H1 (cell line): ENCODE measurements at regions not wholly inside any gene's neighbourhood (a gene's known extent, or its start where the extent isn't known, plus 50 kb on each side); places are given as distances from the start of the nearest gene placed in this dataset.

ENCODE experiments used
- CTCF ChIA-PET: fragments of 300-600 bp; sonication (Branson Sonifier 250); formaldehyde crosslinking; loops from one replicate; lab custom pipeline; 2021; ENCODE audit not compliant: partially characterized antibody; lab: Charles Lee
- POLR2A ChIA-PET: fragments of 300-600 bp; sonication (Branson Sonifier 250); formaldehyde crosslinking; loops from one replicate; lab custom pipeline; 2021; ENCODE audit warnings: inconsistent platforms; ENCODE audit not compliant: partially characterized antibody; lab: Charles Lee
- DNase-seq, 2 experiments: peaks; one replicate each; pipeline versions ENCODE4 v3.0.0 to v3.0.0-alpha.2; 2010 to 2022; ENCODE audit warnings: low spot score in 2 of 2, low read depth in 1 of 2, mixed read lengths in 1 of 2
- FAIRE-seq: peaks from 2 replicates; lab custom pipeline; 2011; peaks lifted over from hg19 to GRCh38; lab: Jason Lieb, UNC
- H2AFZ ChIP-seq: 2 replicates; pipeline ENCODE4 v1.8.1; 2012; ENCODE audit warnings: low read length, inconsistent platforms
- H2AK5ac ChIP-seq: 2 replicates; pipeline ENCODE4 v1.6.1; 2013; ENCODE audit warnings: low read depth, low read length
- H2BK120ac ChIP-seq: replicated peaks from 2 replicates; pipeline ENCODE3; 2013; ENCODE audit warnings: low read depth, low read length, inconsistent platforms
- H2BK12ac ChIP-seq: 2 replicates; pipeline ENCODE4 v1.6.1; 2013; ENCODE audit warnings: low read depth, low read length
- H2BK15ac ChIP-seq: 2 replicates; pipeline ENCODE4 v1.6.1; 2013; ENCODE audit warnings: low read length
- H2BK20ac ChIP-seq: 2 replicates; pipeline ENCODE4 v1.6.1; 2013; ENCODE audit warnings: low read length
- H2BK5ac ChIP-seq: 2 replicates; pipeline ENCODE4 v1.6.1; 2013; ENCODE audit warnings: low read depth, low read length
- H3K14ac ChIP-seq: 2 replicates; pipeline ENCODE4 v1.6.1; 2013; ENCODE audit warnings: inconsistent platforms; ENCODE audit not compliant: insufficient read length
- H3K18ac ChIP-seq: 2 replicates; pipeline ENCODE4 v1.6.1; 2013; ENCODE audit warnings: low read length; ENCODE audit errors: extremely low read depth
- H3K23ac ChIP-seq: 2 replicates; pipeline ENCODE4 v1.6.1; 2013; ENCODE audit warnings: inconsistent platforms; ENCODE audit not compliant: insufficient read length
- H3K23me2 ChIP-seq: 2 replicates; pipeline ENCODE4 v1.6.1; 2013; ENCODE audit warnings: low read depth, low read length
- H3K27ac ChIP-seq: 2 replicates; pipeline ENCODE4 v1.6.1; 2011; ENCODE audit warnings: low read depth, low read length, inconsistent platforms
- H3K27me3 ChIP-seq, 4 experiments: replicated peaks in 1 of 4; 1 replicate in 1 of 4; 2 replicates in 3 of 4; pipeline versions ENCODE4 v1.6.1 to v1.8.1; 2011 to 2013; ENCODE audit warnings: low read length in 3 of 4, mild to moderate bottlenecking in 3 of 4, inconsistent platforms in 2 of 4, mixed read lengths in 2 of 4, moderate library complexity in 1 of 4; ENCODE audit not compliant: control insufficient read depth in 3 of 4, insufficient read depth in 3 of 4; ENCODE audit errors: extremely low read depth in 1 of 4
- H3K36me3 ChIP-seq, 4 experiments: 2 replicates each; pipeline versions ENCODE4 v1.6.1 to v1.8.1; 2011 to 2013; ENCODE audit warnings: mild to moderate bottlenecking in 4 of 4, low read length in 3 of 4, moderate library complexity in 2 of 4, control low read depth in 1 of 4, inconsistent platforms in 1 of 4; ENCODE audit not compliant: insufficient read depth in 4 of 4, control insufficient read depth in 2 of 4
- H3K4ac ChIP-seq: replicated peaks from 2 replicates; pipeline ENCODE3; 2013; ENCODE audit warnings: low read length, low read depth, mixed read lengths, inconsistent platforms; ENCODE audit not compliant: insufficient read length
- H3K4me1 ChIP-seq, 4 experiments: replicated peaks in 1 of 4; 1 replicate in 1 of 4; 2 replicates in 3 of 4; pipeline versions ENCODE4 v1.6.1 to v1.8.1; 2011 to 2013; ENCODE audit warnings: low read length in 3 of 4, inconsistent platforms in 2 of 4, mixed read lengths in 1 of 4; ENCODE audit not compliant: insufficient read depth in 4 of 4, control insufficient read depth in 3 of 4
- H3K4me2 ChIP-seq, 2 experiments: 2 replicates each; pipeline versions ENCODE4 v1.6.1 to v1.8.1; 2011 to 2013; ENCODE audit warnings: low read depth in 2 of 2, low read length in 2 of 2, control low read depth in 1 of 2, inconsistent platforms in 1 of 2, mild to moderate bottlenecking in 1 of 2; ENCODE audit not compliant: insufficient read depth in 1 of 2
- H3K4me3 ChIP-seq, 4 experiments: fragments of 200-600, 300-600 bp in 1 of 4; sonication (generic), shearing (Covaris generic), sonication (Bioruptor Twin) in 1 of 4; 2 replicates each; pipeline versions ENCODE4 v1.5.1 to v1.8.1; 2011 to 2016; ENCODE audit warnings: low read length in 4 of 4, low read depth in 3 of 4, control low read depth in 2 of 4, inconsistent platforms in 2 of 4, mild to moderate bottlenecking in 2 of 4, mixed read lengths in 1 of 4, moderate library complexity in 1 of 4; ENCODE audit not compliant: insufficient read depth in 2 of 4; ENCODE audit errors: extremely low read depth in 1 of 4
- H3K56ac ChIP-seq: replicated peaks from 2 replicates; pipeline ENCODE3; 2013; ENCODE audit warnings: low read depth, mild to moderate bottlenecking, mixed read lengths, low read length, inconsistent platforms; ENCODE audit not compliant: insufficient read length
- H3K79me1 ChIP-seq: 2 replicates; pipeline ENCODE4 v1.6.1; 2013; ENCODE audit warnings: low read depth, low read length, control low read depth
- H3K79me2 ChIP-seq, 2 experiments: 2 replicates each; pipeline versions ENCODE4 v1.6.1 to v1.8.1; 2012 to 2013; ENCODE audit warnings: low read length in 2 of 2, mild to moderate bottlenecking in 2 of 2, inconsistent platforms in 1 of 2; ENCODE audit not compliant: insufficient read depth in 2 of 2, control insufficient read depth in 1 of 2
- H3K9ac ChIP-seq, 4 experiments: replicated peaks in 1 of 4; 1 replicate in 1 of 4; 2 replicates in 3 of 4; pipeline versions ENCODE4 v1.6.1 to v1.8.1; 2011 to 2013; ENCODE audit warnings: low read depth in 3 of 4, low read length in 3 of 4, control low read depth in 2 of 4, mild to moderate bottlenecking in 2 of 4, moderate library complexity in 2 of 4, inconsistent platforms in 1 of 4; ENCODE audit errors: extremely low read depth in 1 of 4
- H3K9me3 ChIP-seq, 2 experiments: 2 replicates each; pipeline versions ENCODE4 v1.6.1 to v1.8.1; 2012 to 2013; ENCODE audit warnings: mild to moderate bottlenecking in 2 of 2, moderate library complexity in 2 of 2, control low read depth in 1 of 2, inconsistent platforms in 1 of 2, low read depth in 1 of 2, low read length in 1 of 2, mixed read lengths in 1 of 2; ENCODE audit not compliant: insufficient read depth in 2 of 2
- H4K20me1 ChIP-seq, 2 experiments: replicated peaks in 1 of 2; 2 replicates each; pipeline versions ENCODE3 to v1.8.1; 2011 to 2013; ENCODE audit warnings: inconsistent platforms in 2 of 2, low read length in 2 of 2, mild to moderate bottlenecking in 1 of 2; ENCODE audit not compliant: insufficient read depth in 2 of 2, control insufficient read depth in 1 of 2
- H4K5ac ChIP-seq: 2 replicates; pipeline ENCODE4 v1.6.1; 2013; ENCODE audit warnings: low read length, low read depth, mixed read lengths, inconsistent platforms; ENCODE audit not compliant: insufficient read length
- H4K8ac ChIP-seq: 2 replicates; pipeline ENCODE4 v1.8.0; 2013; ENCODE audit warnings: mild to moderate bottlenecking, moderate library complexity, low read length, inconsistent platforms; ENCODE audit not compliant: insufficient read depth; ENCODE audit errors: extremely low read depth
- H4K91ac ChIP-seq: replicated peaks from 2 replicates; pipeline ENCODE3; 2013; ENCODE audit warnings: low read length, mixed read lengths, inconsistent platforms; ENCODE audit not compliant: insufficient read length
- BCL11A ChIP-seq, 2 experiments: IDR thresholded peaks; one replicate each; pipeline ENCODE4 v1.6.1; 2011; ENCODE audit warnings: low read depth in 2 of 2, low read length in 2 of 2, mild to moderate bottlenecking in 2 of 2
- FOSL1 ChIP-seq: IDR thresholded peaks from 2 replicates; pipeline ENCODE4 v1.6.1; 2011; ENCODE audit warnings: mild to moderate bottlenecking, low read depth, low read length, moderate library complexity; ENCODE audit not compliant: insufficient read depth
- NRF1 ChIP-seq: IDR thresholded peaks from 2 replicates; pipeline ENCODE4 v1.6.1; 2011; ENCODE audit warnings: mild to moderate bottlenecking, low read depth, low read length, improper control_type of control experiment
- RFX5 ChIP-seq: IDR thresholded peaks from 2 replicates; pipeline ENCODE4 v1.6.1; 2011; ENCODE audit warnings: low read depth, low read length, improper control_type of control experiment, borderline replicate concordance
- RNF2 ChIP-seq: fragments of 200-900, 300-1000 bp; sonication (generic); IDR thresholded peaks from 2 replicates; pipeline ENCODE4 v1.7.1; 2016; ENCODE audit warnings: borderline replicate concordance, low read depth, mild to moderate bottlenecking, antibody characterized with exemption, low read length; ENCODE audit not compliant: poor library complexity, severe bottlenecking; ENCODE audit errors: missing control alignments
- SIRT6 ChIP-seq: IDR thresholded peaks from one replicate; pipeline ENCODE4 v1.7.1; 2012; ENCODE audit warnings: low read length, inconsistent platforms
- TEAD4 ChIP-seq: IDR thresholded peaks from 2 replicates; pipeline ENCODE4 v1.6.1; 2012; ENCODE audit warnings: low read depth, low read length, inconsistent platforms, mixed read lengths
- YY1 ChIP-seq: IDR thresholded peaks from 2 replicates; pipeline ENCODE4 v1.6.1; 2011; ENCODE audit warnings: low read depth, mild to moderate bottlenecking, low read length
- WGBS, 2 experiments: shearing (Covaris generic) in 1 of 2; methylation state at CpG; one replicate each; pipeline versions ENCODE4 v1.1.6 to v1.1.7; 2013 to 2015; ENCODE audit warnings: low lambda C conversion rate in 2 of 2, mixed read lengths in 2 of 2, inconsistent platforms in 1 of 2, low coverage in 1 of 2, missing lambda C conversion rate in 1 of 2; ENCODE audit not compliant: insufficient replicate concordance in 2 of 2, insufficient coverage in 1 of 2, insufficient read length in 1 of 2; ENCODE audit errors: extremely low coverage in 1 of 2, missing lambda C conversion rate in 1 of 2; 5-methylcytosine and 5-hydroxymethylcytosine counted together

DNA sequence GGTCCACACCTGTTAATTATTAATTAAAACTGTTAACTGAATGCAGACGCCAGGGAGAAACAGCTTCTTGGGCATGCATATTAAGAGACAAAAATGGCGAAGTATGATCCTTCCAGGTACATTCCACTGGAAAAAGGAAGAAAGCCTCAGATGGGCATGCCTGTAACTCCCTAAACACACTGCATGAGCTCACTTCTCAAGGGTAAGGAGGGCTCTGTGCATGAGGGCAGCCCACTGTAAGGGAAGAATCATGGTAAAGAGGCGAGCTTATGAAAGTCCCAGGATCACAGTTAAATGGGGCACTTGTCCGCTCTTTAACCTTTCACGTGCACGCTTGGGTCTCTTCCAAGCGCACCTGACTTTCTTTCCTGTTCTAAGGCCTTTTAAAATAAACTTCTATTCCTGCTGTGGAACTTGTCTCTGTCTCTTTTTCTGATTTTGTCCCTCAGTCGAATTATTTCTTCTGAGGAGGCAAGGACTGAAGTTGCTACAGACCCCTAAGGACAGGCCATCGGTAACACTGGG is 321.7 kb downstream of the PPP1R2C start:
- H3K4ac ChIP-seq = no peak overlapping the region
- no peak overlapping the region for H2BK20ac ChIP-seq
- H3K4me1 ChIP-seq = no peaks in the 10 kb centered on the region
- H3K23ac ChIP-seq = no peak overlapping the region
- H2AFZ ChIP-seq = no peak overlapping the region; the same call in 1 of the 2 replicates
- no peak overlapping the region for H2BK15ac ChIP-seq
- ChIA-PET POLR2A (no interaction called here), CTCF (no interaction called here)
- no peak overlapping the region for H4K91ac ChIP-seq
- 92% methylated on average over 8 of the region's 9 CpGs; no CpG with 5 or more reads in 1 of the 2 experiments for WGBS, 2 experiments
- DNase-seq (no peak), FAIRE-seq (no peak)
- no peaks in the 10 kb centered on the region for H3K9me3 ChIP-seq
- H3K4me2 ChIP-seq = no peak overlapping the region
- no peak overlapping the region for H2BK12ac ChIP-seq
- H3K4me3 ChIP-seq = no peak overlapping the region
- H4K5ac ChIP-seq = no peak overlapping the region
- no peak overlapping the region for H3K27ac ChIP-seq
- H3K14ac ChIP-seq = no peak overlapping the region
- H2AK5ac ChIP-seq = no peak overlapping the region
- no peaks in the 10 kb centered on the region for H3K79me1 ChIP-seq
- no peaks in the 10 kb centered on the region for H3K27me3 ChIP-seq
- H2BK120ac ChIP-seq = no peak overlapping the region
- no peak overlapping the region for H3K9ac ChIP-seq
- H3K23me2 ChIP-seq = no peaks in the 10 kb centered on the region
- H3K36me3 ChIP-seq = no peaks in the 10 kb centered on the region
- no peak overlapping the region for H3K56ac ChIP-seq
- no peak overlapping the region for H2BK5ac ChIP-seq
- H4K8ac ChIP-seq = no peak overlapping the region
- H3K18ac ChIP-seq = no peak overlapping the region
- H3K79me2 ChIP-seq = no peaks in the 10 kb centered on the region
- H4K20me1 ChIP-seq = no peaks in the 10 kb centered on the region
- TF ChIP-seq TEAD4 (no peak), YY1 (no peak), BCL11A (IDR thresholded peaks at IDR 0.05; ENCODE audit: low read depth in 2 of 2, low read length in 2 of 2) (no peak), FOSL1 (no peak), NRF1 (no peak), SIRT6 (no peak), RNF2 (no peak), RFX5 (no peak)
